ENCODE measurements at regions not wholly inside any gene's neighbourhood (a gene's known extent, or its start where the extent isn't known, plus 50 kb on each side); places are given as distances from the start of the nearest gene placed in this dataset.

- H3K27me3 ChIP-seq (replicated peaks), result no peaks in the 10 kb centered on the region
- TF ChIP-seq, protein P1, sequence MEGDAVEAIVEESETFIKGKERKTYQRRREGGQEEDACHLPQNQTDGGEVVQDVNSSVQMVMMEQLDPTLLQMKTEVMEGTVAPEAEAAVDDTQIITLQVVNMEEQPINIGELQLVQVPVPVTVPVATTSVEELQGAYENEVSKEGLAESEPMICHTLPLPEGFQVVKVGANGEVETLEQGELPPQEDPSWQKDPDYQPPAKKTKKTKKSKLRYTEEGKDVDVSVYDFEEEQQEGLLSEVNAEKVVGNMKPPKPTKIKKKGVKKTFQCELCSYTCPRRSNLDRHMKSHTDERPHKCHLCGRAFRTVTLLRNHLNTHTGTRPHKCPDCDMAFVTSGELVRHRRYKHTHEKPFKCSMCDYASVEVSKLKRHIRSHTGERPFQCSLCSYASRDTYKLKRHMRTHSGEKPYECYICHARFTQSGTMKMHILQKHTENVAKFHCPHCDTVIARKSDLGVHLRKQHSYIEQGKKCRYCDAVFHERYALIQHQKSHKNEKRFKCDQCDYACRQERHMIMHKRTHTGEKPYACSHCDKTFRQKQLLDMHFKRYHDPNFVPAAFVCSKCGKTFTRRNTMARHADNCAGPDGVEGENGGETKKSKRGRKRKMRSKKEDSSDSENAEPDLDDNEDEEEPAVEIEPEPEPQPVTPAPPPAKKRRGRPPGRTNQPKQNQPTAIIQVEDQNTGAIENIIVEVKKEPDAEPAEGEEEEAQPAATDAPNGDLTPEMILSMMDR (IDR thresholded peaks at IDR 0.05; ENCODE audit: low read depth, low read length, missing control alignments), result no peak
- H3K4me3 ChIP-seq (ENCODE audit: low read depth, low read length), result no peak overlapping the region
- in situ Hi-C loops (cut with HindIII; ENCODE audit: low pct_ligation_motif_present, low sequenced_read_pairs), result no loop called here
- H3K27ac ChIP-seq, result no peak overlapping the region
- no peaks in the 10 kb centered on the region for H3K36me3 ChIP-seq (replicated peaks)
- DNase-seq, result no peak
Observed at GRCh38 chr6:22019857-22020256, 277.0 kb downstream of the PRL start.

GRCh38 chr6:22020299-22021003 is 276.4 kb downstream of the PRL start:
- H3K27ac ChIP-seq, result no peak overlapping the region
- TF ChIP-seq, protein P1 (IDR thresholded peaks at IDR 0.05; ENCODE audit: low read depth, low read length, missing control alignments), result no peak
- in situ Hi-C loops (cut with HindIII; ENCODE audit: low pct_ligation_motif_present, low sequenced_read_pairs), result no loop called here

DNA sequence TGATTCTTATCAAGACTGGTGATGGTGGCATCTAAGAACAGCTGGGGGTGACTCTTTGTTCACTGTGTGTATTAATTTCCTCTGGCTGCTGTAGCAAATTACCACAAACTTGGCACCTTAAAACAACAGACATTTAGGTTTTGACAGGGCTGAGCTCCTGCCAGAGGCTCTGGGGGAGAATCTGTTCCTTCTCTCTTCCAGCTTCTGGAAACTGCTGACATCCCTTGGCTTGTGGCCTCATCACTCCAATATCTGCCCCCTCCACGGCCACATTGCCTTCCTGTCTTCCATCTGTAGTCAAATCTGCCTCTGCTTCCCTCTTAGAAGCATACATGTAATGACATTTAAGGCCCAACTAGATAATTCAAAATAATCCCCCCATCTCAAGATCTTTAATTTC is 274.9 kb downstream of the PRL start:
- in situ Hi-C loops (cut with HindIII; ENCODE audit: low pct_ligation_motif_present, low sequenced_read_pairs), result no loop called here
- no peak overlapping the region for H3K27ac ChIP-seq

More at GRCh38 chr6:22020299-22021003, 276.4 kb downstream of the PRL start:
- Histone ChIP-seq H3K4me3 (ENCODE audit: low read depth, low read length) (no peak overlapping the region), H3K27me3 (replicated peaks) (no peaks in the 10 kb centered on the region), H3K36me3 (replicated peaks) (no peaks in the 10 kb centered on the region)
- DNase-seq, result no peak

GRCh38 chr6:22023937-22024336 is 272.9 kb downstream of the PRL start:
- in situ Hi-C loops (cut with HindIII; ENCODE audit: low pct_ligation_motif_present, low sequenced_read_pairs), result no loop called here

More for the DNA sequence above, 274.9 kb downstream of the PRL start:
- Histone ChIP-seq H3K4me3 (ENCODE audit: low read depth, low read length) (no peak overlapping the region), H3K27me3 (replicated peaks) (no peaks in the 10 kb centered on the region), H3K36me3 (replicated peaks) (no peaks in the 10 kb centered on the region)
- DNase-seq, result no peak
- TF ChIP-seq, protein P1 (IDR thresholded peaks at IDR 0.05; ENCODE audit: low read depth, low read length, missing control alignments), result no peak

GRCh38 chr6:22024973-22025467 is 271.8 kb downstream of the PRL start:
- TF ChIP-seq, protein P1 (IDR thresholded peaks at IDR 0.05; ENCODE audit: low read depth, low read length, missing control alignments), result no peak
- peak overlapping the region; percentile 38 for H3K27ac ChIP-seq
- in situ Hi-C loops (cut with HindIII; ENCODE audit: low pct_ligation_motif_present, low sequenced_read_pairs), result no loop called here
- no peaks in the 10 kb centered on the region for H3K27me3 ChIP-seq (replicated peaks)
- H3K36me3 ChIP-seq (replicated peaks), result no peaks in the 10 kb centered on the region
- H3K4me3 ChIP-seq (ENCODE audit: low read depth, low read length), result no peak overlapping the region
- DNase-seq, result no peak

More at GRCh38 chr6:22023937-22024336, 272.9 kb downstream of the PRL start:
- no peak overlapping the region for H3K27ac ChIP-seq
- no peaks in the 10 kb centered on the region for H3K27me3 ChIP-seq (replicated peaks)
- no peak for DNase-seq
- no peak overlapping the region for H3K4me3 ChIP-seq (ENCODE audit: low read depth, low read length)
- H3K36me3 ChIP-seq (replicated peaks), result no peaks in the 10 kb centered on the region
- TF ChIP-seq, protein P1 (IDR thresholded peaks at IDR 0.05; ENCODE audit: low read depth, low read length, missing control alignments), result no peak

Data from brain microvascular endothelial cell (primary cell).